ENCODE measurements at regions not wholly inside any gene's neighbourhood (a gene's known extent, or its start where the extent isn't known, plus 50 kb on each side); places are given as distances from the start of the nearest gene placed in this dataset.
A peak's percentile ranks its signal among the peaks of the same experiment; 100 is the strongest.

DNA sequence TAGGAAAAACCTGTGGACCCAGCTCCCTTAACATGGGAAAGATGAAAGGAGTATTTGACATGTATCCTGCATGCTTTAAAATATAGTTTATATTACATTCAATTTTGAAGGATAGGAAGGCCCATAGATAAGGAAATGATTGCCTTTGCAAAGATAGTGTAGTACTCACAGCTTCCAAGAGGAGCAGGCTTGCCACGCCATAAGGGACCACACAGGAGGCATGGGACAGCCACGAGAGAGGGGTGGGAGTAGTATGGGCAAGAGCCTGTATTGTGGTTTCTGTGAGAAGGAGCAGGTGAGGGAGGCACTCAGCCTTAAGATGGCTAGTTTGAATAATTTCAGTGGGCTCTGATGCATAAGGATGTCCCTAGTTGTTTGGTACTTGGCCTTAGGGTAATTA is 740.3 kb downstream of the SATB2 start:
- H3K27me3 Mint-ChIP-seq (ENCODE audit: low read depth), result no peaks in the 10 kb centered on the region
- TF ChIP-seq FOXK1 (CRISPR knock-in tag; IDR thresholded peaks at IDR 0.05) (no peak), ETV6 (CRISPR knock-in tag; IDR thresholded peaks at IDR 0.05) (no peak), ZNF416 (CRISPR knock-in tag; IDR thresholded peaks at IDR 0.05) (no peak)
- TF ChIP-seq, protein P1, sequence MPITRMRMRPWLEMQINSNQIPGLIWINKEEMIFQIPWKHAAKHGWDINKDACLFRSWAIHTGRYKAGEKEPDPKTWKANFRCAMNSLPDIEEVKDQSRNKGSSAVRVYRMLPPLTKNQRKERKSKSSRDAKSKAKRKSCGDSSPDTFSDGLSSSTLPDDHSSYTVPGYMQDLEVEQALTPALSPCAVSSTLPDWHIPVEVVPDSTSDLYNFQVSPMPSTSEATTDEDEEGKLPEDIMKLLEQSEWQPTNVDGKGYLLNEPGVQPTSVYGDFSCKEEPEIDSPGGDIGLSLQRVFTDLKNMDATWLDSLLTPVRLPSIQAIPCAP (CRISPR knock-in tag; IDR thresholded peaks at IDR 0.05), result no peak
- ATAC-seq (peak; percentile 74), DNase-seq (ENCODE audit: low spot score) (peak; percentile 26)
- ChIA-PET POLR2A (no interaction called here), CTCF (no interaction called here)
- H3K9me3 Mint-ChIP-seq, result no peaks in the 10 kb centered on the region
- no peak overlapping the region for H3K4me3 Mint-ChIP-seq
- H3K27ac Mint-ChIP-seq, result no peak overlapping the region
- H3K36me3 Mint-ChIP-seq, result no peaks in the 10 kb centered on the region
- peaks cover 3% of the 10 kb centered on the region for H3K4me1 Mint-ChIP-seq

DNA sequence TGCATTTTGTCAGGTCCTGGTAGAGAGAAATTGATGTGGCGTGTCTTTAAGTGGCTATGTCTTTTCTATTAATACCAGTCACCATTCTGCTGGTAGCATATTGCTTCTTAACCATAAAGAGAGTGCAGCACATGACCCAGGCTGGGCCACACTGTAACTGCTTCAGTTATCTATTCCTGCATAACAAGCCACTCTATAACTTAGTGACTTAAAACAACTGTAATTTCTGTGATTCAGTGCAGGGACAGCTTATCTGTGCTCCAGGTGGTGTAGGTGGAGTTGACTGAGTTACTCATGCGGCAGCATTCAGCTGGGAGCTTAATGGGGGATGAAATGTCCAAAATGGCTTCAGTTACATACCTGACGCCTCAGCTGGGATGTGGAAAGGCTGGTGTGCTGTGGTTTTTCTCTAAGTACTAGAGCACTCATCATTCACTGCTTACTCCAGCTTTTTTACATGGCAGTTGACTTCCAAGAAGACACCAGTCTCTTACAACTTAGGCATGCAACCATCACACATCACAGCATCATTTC is 742.4 kb downstream of the SATB2 start:
- no peak overlapping the region for H3K27ac Mint-ChIP-seq
- POLR2A ChIA-PET, result no interaction called here
- TF ChIP-seq, protein P2, sequence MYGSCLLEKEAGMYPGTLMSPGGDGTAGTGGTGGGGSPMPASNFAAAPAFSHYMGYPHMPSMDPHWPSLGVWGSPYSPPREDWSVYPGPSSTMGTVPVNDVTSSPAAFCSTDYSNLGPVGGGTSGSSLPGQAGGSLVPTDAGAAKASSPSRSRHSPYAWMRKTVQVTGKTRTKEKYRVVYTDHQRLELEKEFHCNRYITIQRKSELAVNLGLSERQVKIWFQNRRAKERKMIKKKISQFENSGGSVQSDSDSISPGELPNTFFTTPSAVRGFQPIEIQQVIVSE (CRISPR knock-in tag; IDR thresholded peaks at IDR 0.05; ENCODE audit: borderline replicate concordance), result no peak
- TF ChIP-seq ZNF219 (CRISPR knock-in tag; IDR thresholded peaks at IDR 0.05; ENCODE audit: borderline replicate concordance), result no peak
- TF ChIP-seq, protein P1 (CRISPR knock-in tag; IDR thresholded peaks at IDR 0.05), result no peak
- no peak for TF ChIP-seq SMAD3 (CRISPR knock-in tag; IDR thresholded peaks at IDR 0.05; ENCODE audit: borderline replicate concordance)
- TF ChIP-seq, protein P3, sequence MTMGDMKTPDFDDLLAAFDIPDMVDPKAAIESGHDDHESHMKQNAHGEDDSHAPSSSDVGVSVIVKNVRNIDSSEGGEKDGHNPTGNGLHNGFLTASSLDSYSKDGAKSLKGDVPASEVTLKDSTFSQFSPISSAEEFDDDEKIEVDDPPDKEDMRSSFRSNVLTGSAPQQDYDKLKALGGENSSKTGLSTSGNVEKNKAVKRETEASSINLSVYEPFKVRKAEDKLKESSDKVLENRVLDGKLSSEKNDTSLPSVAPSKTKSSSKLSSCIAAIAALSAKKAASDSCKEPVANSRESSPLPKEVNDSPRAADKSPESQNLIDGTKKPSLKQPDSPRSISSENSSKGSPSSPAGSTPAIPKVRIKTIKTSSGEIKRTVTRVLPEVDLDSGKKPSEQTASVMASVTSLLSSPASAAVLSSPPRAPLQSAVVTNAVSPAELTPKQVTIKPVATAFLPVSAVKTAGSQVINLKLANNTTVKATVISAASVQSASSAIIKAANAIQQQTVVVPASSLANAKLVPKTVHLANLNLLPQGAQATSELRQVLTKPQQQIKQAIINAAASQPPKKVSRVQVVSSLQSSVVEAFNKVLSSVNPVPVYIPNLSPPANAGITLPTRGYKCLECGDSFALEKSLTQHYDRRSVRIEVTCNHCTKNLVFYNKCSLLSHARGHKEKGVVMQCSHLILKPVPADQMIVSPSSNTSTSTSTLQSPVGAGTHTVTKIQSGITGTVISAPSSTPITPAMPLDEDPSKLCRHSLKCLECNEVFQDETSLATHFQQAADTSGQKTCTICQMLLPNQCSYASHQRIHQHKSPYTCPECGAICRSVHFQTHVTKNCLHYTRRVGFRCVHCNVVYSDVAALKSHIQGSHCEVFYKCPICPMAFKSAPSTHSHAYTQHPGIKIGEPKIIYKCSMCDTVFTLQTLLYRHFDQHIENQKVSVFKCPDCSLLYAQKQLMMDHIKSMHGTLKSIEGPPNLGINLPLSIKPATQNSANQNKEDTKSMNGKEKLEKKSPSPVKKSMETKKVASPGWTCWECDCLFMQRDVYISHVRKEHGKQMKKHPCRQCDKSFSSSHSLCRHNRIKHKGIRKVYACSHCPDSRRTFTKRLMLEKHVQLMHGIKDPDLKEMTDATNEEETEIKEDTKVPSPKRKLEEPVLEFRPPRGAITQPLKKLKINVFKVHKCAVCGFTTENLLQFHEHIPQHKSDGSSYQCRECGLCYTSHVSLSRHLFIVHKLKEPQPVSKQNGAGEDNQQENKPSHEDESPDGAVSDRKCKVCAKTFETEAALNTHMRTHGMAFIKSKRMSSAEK (CRISPR knock-in tag; IDR thresholded peaks at IDR 0.05; ENCODE audit: borderline replicate concordance), result no peak
- TF ChIP-seq, protein P4, sequence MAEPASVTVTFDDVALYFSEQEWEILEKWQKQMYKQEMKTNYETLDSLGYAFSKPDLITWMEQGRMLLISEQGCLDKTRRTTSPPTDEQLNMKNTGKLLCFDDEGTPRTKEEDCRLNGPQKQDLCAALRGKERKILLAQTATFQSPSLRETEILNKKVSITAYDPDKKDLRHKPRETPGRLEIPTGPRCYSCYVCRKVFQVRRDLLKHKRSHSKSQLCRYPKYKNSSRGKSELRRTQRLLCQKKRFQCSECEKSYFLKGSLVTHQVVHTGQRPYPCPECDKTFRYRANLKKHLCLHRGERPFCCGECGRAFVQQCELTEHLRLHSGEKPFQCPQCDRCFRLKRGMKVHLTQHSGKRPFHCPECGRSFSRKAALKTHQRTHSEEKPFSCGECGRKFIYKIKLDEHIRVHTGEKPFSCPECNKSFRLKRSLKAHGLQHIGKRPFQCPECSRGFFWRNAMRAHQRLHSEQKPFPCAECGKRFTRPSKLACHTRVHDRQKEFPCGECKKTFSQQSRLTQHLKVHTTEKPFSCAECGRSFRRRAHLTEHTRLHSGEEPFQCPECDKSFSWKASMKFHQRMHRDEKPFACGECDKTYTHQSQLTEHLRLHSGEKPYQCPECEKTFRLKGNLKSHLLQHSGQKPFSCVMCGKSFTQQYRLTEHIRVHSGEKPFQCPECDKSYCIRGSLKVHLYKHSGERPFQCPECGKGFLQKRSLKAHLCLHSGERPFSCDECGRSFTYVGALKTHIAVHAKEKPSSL (CRISPR knock-in tag; conservative IDR thresholded peaks at IDR 0.05), result no peak
- no peak for TF ChIP-seq MXD4 (CRISPR knock-in tag; IDR thresholded peaks at IDR 0.05; ENCODE audit: borderline replicate concordance)
- no peaks in the 10 kb centered on the region for H3K27me3 Mint-ChIP-seq (ENCODE audit: low read depth)
- no peaks in the 10 kb centered on the region for H3K36me3 Mint-ChIP-seq
- peaks cover 6% of the 10 kb centered on the region for H3K4me1 Mint-ChIP-seq
- no peaks in the 10 kb centered on the region; the same call in 1 of the 2 replicates for H3K9me3 Mint-ChIP-seq
- ATAC-seq, result no peak
- CTCF ChIA-PET, result no interaction called here
- H3K4me3 Mint-ChIP-seq, result no peak overlapping the region
- no peak for DNase-seq (ENCODE audit: low spot score)

DNA sequence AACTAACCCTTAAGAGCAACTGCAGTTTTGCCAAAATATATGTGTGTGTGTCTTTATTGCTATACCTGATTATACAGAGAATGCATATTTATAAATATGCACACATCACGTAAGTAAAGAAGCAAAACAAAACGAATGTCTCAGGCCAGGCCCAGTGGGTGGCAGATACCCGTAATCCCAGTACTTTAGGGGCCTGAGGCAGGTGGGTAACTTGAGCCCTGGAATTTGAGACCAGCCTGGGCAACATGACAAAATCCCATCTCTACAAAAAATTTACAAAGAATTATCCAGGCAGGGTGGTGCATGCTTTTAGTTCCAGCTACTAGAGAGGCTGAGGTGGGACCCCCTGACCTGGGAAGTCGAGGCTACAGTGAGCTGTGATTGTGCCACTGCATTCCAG is 745.3 kb downstream of the SATB2 start:
- Mint-ChIP-seq H3K36me3 (no peaks in the 10 kb centered on the region), H3K27ac (no peak overlapping the region), H3K4me3 (no peak overlapping the region), H3K27me3 (ENCODE audit: low read depth) (no peaks in the 10 kb centered on the region), H3K9me3 (peaks cover 12% of the 10 kb centered on the region), H3K4me1 (peaks cover 6% of the 10 kb centered on the region)
- ATAC-seq, result peak; percentile 68
- CTCF ChIA-PET, result no interaction called here
- POLR2A ChIA-PET, result no interaction called here
- no peak for DNase-seq (ENCODE audit: low spot score)
- TF ChIP-seq, protein P5, sequence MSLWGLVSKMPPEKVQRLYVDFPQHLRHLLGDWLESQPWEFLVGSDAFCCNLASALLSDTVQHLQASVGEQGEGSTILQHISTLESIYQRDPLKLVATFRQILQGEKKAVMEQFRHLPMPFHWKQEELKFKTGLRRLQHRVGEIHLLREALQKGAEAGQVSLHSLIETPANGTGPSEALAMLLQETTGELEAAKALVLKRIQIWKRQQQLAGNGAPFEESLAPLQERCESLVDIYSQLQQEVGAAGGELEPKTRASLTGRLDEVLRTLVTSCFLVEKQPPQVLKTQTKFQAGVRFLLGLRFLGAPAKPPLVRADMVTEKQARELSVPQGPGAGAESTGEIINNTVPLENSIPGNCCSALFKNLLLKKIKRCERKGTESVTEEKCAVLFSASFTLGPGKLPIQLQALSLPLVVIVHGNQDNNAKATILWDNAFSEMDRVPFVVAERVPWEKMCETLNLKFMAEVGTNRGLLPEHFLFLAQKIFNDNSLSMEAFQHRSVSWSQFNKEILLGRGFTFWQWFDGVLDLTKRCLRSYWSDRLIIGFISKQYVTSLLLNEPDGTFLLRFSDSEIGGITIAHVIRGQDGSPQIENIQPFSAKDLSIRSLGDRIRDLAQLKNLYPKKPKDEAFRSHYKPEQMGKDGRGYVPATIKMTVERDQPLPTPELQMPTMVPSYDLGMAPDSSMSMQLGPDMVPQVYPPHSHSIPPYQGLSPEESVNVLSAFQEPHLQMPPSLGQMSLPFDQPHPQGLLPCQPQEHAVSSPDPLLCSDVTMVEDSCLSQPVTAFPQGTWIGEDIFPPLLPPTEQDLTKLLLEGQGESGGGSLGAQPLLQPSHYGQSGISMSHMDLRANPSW (CRISPR knock-in tag; conservative IDR thresholded peaks at IDR 0.05; ENCODE audit: low read depth), result no peak
- TF ChIP-seq NR2C2 (CRISPR knock-in tag; IDR thresholded peaks at IDR 0.05), result no peak
- TF ChIP-seq, protein P3 (CRISPR knock-in tag; IDR thresholded peaks at IDR 0.05; ENCODE audit: borderline replicate concordance), result no peak
- no peak for TF ChIP-seq RORB (CRISPR knock-in tag; IDR thresholded peaks at IDR 0.05)
- TF ChIP-seq JAZF1 (CRISPR knock-in tag; IDR thresholded peaks at IDR 0.05), result no peak
- TF ChIP-seq FOXJ3 (CRISPR knock-in tag; IDR thresholded peaks at IDR 0.05; ENCODE audit: borderline replicate concordance), result no peak

All from WTC11 (cell line).